ENCODE measurements at regions not wholly inside any gene's neighbourhood (a gene's known extent, or its start where the extent isn't known, plus 50 kb on each side); places are given as distances from the start of the nearest gene placed in this dataset.
"Not testable (repeated sequence)": the region's sequence is repeated elsewhere in the genome, so short reads cannot be mapped to it uniquely, and the experiment has no call there.

- DNase-seq (ENCODE audit: low read depth): no peak
Measured at GRCh38 chr7:142568435-142569097, 180.7 kb upstream of the PRSS1 start.

DNA sequence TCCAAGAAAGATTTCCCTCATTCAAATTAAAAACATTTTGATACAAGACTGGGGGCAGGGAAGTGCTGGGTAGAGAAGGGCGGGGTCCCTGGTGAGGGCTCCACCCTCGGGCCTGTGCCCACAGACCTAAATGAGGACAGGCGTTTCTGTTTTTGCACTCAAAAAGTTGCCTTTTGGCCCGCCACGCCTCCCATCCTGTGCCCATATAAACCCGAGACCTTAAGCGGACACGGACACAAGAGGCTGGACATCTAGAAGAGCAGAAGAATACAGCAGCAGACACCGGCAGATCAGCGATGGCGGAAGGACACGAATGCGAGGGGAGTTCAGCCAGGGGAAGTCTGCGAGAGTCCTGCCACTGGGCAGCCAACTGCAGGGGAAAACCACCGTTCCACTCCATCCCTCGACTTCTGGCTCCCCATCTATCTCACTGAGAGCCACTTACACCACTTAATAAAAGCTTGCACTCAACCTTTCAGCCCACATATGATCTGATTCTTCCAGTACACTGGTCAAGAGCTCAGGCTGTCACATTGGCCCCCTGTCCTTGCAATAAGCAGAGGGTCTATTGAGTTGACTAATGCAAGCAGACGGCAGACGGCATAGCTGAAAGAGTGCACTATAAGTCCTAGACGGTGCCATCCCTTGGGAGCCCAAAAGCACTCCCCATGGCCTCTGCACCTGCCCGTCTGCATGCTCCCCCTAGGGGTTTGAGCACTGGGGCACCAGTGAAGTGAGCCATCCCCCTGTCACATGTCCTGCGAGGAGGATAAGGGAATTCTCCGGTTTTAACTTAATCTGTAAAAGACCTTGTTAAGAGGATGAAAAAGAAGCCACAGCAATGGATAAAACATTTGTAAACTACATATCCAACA, 181.8 kb upstream of the PRSS1 start:
- no peak for DNase-seq (ENCODE audit: low read depth)

DNA sequence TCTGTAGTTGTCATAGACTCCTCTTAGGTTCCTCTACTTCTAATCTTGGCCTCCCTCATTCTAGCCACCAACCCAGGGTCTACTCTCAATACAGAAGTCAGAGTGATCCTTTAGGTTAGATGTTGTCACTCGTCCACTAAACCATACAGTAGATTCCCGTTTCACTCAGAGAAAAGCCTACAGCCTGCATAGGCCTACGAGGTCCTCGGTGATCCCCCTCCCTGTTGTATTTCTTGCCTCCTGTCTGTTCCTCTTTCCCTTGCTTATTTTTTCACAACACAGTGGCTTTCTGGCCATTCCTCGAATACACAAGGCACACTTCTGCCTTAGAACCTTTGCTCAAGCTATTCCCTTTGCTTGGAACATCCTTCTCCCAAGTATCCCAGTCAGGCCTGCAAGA, 183.0 kb upstream of the PRSS1 start:
- no peak for DNase-seq (ENCODE audit: low read depth)

DNA sequence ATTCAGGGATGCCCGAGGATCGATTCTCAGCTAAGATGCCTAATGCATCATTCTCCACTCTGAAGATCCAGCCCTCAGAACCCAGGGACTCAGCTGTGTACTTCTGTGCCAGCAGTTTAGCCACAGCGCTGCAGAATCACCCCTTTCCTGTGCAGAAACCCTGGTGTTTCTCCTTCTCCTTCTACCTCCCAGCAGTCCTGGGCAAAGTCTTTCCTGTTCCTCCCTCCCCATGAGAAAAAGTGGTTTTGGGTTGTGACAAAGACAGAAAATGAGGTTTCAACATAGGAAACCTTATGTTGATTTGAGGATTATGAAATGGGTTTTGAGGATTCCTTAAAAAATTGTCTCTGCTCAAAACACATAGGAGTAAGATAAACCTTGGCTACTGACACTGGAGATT, 185.1 kb upstream of the PRSS1 start:
- not testable (repeated sequence) for DNase-seq (ENCODE audit: low read depth)

- no peak for DNase-seq (ENCODE audit: low read depth)
Measured at GRCh38 chr7:142563470-142563869, 185.8 kb upstream of the PRSS1 start.

DNA sequence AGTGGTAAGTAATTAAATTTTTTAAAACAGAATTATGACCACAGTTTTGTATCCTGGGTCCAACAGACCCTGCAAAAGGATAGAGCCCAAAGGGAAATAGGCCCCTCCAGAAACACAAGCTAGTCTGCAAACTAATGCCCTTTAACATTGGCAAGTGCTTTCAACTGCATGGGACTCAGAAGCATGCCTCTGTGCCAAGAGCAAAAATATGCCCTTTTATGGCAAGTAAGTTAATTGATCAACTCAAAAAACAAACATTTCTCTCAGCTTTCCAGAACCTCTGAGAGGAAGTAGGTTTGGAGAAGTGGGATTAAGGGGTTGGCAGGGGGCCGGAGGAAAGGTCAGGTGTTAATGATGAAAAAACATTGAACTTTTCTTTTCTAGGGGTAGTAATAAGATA, 186.6 kb upstream of the PRSS1 start:
- DNase-seq (ENCODE audit: low read depth): no peak

GRCh38 chr7:142561396-142561795, 187.9 kb upstream of the PRSS1 start:
- not testable (repeated sequence) for DNase-seq (ENCODE audit: low read depth)

GRCh38 chr7:142560770-142561169, 188.5 kb upstream of the PRSS1 start:
- not testable (repeated sequence) for DNase-seq (ENCODE audit: low read depth)

DNA sequence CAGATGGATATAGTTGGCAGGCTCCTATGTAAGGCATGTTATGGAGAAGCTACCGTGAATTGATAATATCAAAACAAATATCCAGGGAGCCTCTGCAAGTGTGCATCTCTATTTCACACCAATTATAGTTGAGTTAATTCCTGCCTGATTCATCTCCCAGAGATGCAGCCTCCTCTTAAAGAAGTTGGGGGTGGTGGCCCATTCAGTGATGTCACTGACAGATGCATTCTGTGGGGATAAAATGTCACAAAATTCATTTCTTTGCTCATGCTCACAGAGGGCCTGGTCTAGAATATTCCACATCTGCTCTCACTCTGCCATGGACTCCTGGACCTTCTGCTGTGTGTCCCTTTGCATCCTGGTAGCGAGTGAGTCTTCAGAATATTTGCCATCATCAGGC, 189.1 kb upstream of the PRSS1 start:
- no peak for DNase-seq (ENCODE audit: low read depth)

DNA sequence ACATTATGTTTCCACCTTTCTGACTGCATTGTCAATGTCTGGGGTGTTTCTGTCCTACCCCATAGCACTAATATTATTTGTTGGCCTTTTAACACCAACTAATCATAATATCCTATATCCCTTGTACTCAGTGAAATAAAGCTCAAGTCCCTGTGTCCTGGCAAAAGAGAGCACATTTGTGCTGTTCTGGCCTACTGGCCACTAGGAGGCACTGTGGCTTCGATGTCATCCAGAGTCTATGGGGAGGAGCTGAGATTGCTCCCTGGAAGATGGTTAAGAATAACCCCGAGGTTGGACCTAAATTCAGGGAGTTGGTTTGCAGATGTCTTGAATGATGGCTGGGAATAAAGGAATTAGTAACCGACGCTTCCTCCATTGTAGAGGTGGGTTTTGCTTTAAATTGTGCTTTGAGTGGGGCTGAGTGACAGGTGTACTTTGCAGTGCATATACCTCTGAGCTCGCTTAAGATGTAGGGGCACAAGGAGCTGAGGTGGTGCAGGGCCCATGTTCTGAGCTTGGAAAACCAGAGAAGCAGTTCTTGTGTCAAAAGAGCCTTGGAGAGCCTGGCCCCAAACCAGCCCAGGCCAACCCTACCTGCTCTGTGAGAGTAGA, 191.2 kb upstream of the PRSS1 start:
- DNase-seq (ENCODE audit: low read depth): no peak

GRCh38 chr7:142556740-142557139, 192.5 kb upstream of the PRSS1 start:
- DNase-seq (ENCODE audit: low read depth): no peak

DNA sequence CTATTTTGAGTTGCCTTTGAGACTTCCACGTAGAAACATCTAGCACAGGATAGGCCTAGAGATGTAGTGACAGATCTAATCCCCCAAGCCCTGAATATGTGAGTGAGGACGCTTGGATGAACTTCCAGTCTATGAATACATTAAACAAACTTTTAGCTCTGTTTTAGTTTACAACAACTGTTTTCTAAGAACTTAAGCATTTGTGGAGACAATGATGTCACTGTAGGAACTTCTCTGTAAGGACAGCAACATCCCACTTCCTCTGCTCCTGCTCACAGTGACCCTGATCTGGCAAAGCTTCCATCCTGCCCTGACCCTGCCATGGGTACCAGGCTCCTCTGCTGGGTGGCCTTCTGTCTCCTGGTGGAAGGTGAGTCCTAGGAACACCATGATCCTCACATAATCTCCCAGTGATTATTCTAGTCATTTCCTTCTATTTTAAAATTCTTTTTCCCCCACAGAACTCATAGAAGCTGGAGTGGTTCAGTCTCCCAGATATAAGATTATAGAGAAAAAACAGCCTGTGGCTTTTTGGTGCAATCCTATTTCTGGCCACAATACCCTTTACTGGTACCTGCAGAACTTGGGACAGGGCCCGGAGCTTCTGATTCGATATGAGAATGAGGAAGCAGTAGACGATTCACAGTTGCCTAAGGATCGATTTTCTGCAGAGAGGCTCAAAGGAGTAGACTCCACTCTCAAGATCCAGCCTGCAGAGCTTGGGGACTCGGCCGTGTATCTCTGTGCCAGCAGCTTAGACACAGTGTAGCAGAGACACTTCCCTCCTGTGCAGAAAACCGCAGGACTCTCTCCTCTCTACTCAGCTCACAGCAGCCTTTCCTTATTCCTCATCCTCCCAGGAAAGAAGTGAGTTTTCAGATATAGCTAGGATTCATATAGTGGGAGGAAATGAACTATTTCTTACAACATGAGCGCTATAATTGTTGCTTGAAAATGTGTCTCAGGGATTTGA, 194.4 kb upstream of the PRSS1 start:
- DNase-seq (ENCODE audit: low read depth): no peak

GRCh38 chr7:142553216-142553615, 196.1 kb upstream of the PRSS1 start:
- DNase-seq (ENCODE audit: low read depth): no peak

- DNase-seq (ENCODE audit: low read depth): no peak
Measured at GRCh38 chr7:142548978-142549377, 200.3 kb upstream of the PRSS1 start.

- DNase-seq (ENCODE audit: low read depth): no peak
Measured at GRCh38 chr7:142546452-142546851, 202.8 kb upstream of the PRSS1 start.

- no peak for DNase-seq (ENCODE audit: low read depth)
Measured at GRCh38 chr7:142542942-142543341, 206.3 kb upstream of the PRSS1 start.

DNA sequence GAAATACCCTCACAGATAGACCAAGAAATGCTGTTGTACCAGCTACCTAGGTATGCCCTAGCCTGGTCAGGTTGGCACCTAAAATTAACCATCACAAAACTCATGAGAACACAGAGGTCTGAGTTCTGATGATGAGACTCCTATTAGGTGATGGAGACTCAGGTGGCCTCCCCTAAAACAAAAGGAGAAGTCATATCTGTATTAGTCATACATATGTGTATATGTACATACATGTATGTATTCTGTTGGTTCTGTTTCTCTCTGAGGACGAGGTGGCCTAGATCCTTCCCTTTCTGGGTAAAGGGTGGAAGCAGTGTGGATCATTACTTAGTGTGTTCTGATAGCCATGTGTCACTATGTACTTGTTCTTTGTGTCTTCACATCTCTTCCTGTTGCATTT, 207.2 kb upstream of the PRSS1 start:
- no peak for DNase-seq (ENCODE audit: low read depth)

GRCh38 chr7:142540371-142540770, 208.9 kb upstream of the PRSS1 start:
- no peak for DNase-seq (ENCODE audit: low read depth)

GRCh38 chr7:142539901-142540300, 209.4 kb upstream of the PRSS1 start:
- DNase-seq (ENCODE audit: low read depth): no peak

DNA sequence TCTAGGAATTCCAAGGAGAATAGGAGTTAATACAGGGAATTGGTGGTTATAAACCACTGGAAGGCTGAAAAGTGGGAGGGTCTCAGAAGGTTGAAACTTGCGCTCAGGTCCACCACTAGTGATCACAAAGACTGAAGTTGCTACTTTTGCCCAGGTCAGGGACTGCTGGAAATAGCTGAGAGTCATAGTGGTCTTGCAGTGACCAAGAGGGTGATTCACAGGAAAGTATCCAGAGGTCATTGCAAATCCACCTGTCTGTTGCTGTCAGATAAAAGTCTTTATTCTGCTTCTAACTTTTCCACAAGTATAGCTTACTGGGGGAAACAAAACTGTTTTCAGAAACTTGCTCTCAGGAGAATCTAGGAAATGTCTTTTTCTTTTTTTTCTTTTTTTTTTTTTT, 211.5 kb upstream of the PRSS1 start:
- DNase-seq (ENCODE audit: low read depth): no peak

- DNase-seq (ENCODE audit: low read depth): peak; percentile 36
Measured at GRCh38 chr7:142535123-142535779, 214.0 kb upstream of the PRSS1 start.

All from activated gamma-delta T cell treated with anti-CD3 and anti-CD28 coated beads, Interleukin-2, amount 50 U/mL, for 16 hours (primary cell).